ENCODE measurements at regions not wholly inside any gene's neighbourhood (a gene's known extent, or its start where the extent isn't known, plus 50 kb on each side); places are given as distances from the start of the nearest gene placed in this dataset.
"Not testable (repeated sequence)": the region's sequence is repeated elsewhere in the genome, so short reads cannot be mapped to it uniquely, and the experiment has no call there.

GRCh38 chr5:71905834-71906711, 187.0 kb downstream of the CARTPT start:
- no peak for DNase-seq (ENCODE audit: low read depth, low spot score)

GRCh38 chr5:71907001-71907588, 188.0 kb downstream of the CARTPT start:
- no peak for DNase-seq (ENCODE audit: low read depth, low spot score)

GRCh38 chr5:71907608-71908145, 188.6 kb downstream of the CARTPT start:
- DNase-seq (ENCODE audit: low read depth, low spot score) = no peak

GRCh38 chr5:71910741-71911140, 191.7 kb downstream of the CARTPT start:
- DNase-seq (ENCODE audit: low read depth, low spot score) = no peak

DNA sequence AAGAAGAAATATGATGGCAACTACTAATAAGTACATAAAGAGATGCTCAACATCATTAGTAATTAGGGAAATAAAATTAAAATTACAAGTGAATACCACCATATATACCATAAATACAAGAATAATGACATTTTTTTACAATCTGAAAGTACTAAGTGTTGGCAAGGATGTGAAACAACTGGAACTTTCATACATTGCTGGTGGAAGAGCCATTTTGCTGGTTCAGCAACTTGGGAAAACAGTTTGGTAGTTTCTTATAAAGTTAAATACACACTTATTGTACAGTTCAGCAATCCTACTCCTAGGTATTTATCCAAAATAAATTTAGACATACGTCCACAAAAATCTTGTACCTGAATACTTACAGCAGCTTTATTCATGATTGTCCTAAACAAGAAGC, 192.9 kb downstream of the CARTPT start:
- no peak for DNase-seq (ENCODE audit: low read depth, low spot score)

GRCh38 chr5:71914281-71914680, 193.0 kb upstream of the MAP1B start:
- DNase-seq (ENCODE audit: low read depth, low spot score) = no peak

GRCh38 chr5:71922584-71923106, 184.6 kb upstream of the MAP1B start:
- peak; percentile 72 for DNase-seq (ENCODE audit: low read depth, low spot score)

GRCh38 chr5:71923755-71924154, 183.5 kb upstream of the MAP1B start:
- no peak for DNase-seq (ENCODE audit: low read depth, low spot score)

DNA sequence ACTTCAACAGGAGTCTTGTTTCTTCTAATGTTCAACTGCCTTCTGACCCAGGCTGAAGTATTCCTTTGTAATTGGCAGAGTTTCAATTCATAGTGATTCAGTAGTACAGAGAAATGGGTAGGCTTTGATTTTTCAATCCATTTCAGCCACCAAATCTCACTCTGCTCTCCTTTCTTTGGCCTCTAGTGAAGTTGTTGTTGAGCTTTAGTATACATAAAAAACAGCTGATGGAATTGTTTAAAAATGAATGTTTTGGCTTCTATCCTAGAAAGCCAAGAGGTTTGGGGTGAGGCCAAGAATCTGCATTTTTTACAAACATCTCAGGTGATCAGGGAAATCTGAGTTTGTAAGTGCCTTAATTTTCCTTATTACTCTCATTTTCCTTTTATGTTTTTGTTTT, 182.9 kb upstream of the MAP1B start:
- no peak for DNase-seq (ENCODE audit: low read depth, low spot score)

DNA sequence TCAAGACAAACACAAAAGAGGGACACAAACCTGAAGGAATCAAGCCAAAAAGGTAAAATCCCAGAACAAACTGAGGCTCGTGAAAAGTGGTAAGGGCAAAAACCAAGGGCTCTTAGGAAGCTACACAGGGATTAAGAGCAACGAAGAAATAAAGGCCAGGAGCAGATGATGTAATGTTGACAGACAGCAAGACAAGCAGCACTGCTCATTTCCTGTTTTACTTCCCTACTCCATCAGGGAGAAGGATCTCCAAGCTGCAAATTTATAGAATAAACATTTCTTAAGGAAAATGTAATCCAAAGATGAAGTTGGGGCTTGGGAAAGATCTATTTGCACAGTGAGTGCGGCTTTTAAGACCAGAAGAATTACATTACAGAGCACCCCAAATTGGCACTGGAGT, 182.3 kb upstream of the MAP1B start:
- peak; percentile 26 for DNase-seq (ENCODE audit: low read depth, low spot score)

DNA sequence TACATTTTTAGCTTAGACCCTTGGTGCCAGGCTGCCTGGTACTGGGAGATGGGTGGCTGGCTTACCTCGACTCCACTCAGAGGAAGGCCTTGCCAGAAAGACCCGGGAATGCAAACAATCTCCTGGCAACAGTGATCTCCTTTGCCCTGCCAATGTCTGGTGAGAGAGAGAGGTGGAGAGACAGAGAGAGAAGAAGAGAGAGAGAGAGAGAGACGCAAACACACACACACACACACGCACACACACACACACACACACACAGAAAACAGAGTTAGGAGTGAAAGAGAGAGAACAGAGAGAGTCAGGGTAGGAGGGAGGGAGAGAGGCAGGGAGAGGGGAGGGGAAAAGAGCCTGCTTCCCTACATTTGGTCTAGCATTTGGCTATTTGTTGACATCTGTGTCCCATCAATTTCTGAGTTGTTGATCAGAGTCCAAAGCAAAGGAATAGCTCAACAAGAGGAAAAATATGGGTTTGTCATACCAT, 181.6 kb upstream of the MAP1B start:
- no peak for DNase-seq (ENCODE audit: low read depth, low spot score)

DNA sequence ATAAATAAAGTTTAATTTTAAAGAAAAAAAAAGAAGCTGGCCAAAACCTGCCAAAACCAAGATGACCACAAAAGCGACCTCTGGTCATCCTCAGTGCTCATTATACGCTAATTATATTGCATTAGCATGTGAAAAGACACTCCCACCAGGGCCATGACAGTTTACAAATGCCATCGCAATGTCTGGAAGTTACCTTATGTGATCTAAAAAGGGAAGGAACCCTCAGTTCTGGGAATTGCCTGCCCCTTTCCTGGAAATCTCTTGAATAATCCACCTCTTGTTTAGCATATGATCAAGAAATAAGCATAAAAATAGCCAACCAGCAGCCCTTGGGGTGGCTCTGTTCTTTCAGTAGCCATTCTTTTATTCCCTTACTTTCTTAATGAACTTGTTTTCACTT, 178.3 kb upstream of the MAP1B start:
- no peak for DNase-seq (ENCODE audit: low read depth, low spot score)

GRCh38 chr5:71930554-71930953, 176.7 kb upstream of the MAP1B start:
- DNase-seq (ENCODE audit: low read depth, low spot score) = not testable (repeated sequence)

DNA sequence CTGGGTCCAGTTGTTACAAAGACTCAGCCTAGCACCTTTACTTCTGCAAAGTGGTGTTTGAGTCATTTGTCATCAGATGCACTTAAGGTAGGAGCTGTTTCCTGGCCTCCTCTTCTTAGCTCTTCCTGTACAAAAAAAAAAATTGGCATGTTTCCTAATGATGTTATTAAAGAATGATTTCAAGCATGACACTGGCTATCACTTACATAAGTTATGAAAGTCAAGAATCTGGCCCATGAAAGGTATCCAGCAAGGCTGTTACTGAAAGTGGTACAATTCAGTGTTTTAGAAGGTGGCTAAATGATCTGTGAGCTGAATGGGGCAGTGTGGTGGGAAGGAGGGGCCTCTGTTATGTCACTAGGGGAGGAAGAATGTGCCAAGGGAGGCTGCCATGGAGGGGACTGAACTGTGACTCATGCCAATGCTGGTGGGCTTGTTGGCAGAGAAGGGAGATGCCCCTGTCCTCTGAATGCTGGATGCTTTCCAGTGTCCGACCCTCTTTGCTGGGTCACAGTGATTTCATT, 175.1 kb upstream of the MAP1B start:
- DNase-seq (ENCODE audit: low read depth, low spot score) = no peak

DNA sequence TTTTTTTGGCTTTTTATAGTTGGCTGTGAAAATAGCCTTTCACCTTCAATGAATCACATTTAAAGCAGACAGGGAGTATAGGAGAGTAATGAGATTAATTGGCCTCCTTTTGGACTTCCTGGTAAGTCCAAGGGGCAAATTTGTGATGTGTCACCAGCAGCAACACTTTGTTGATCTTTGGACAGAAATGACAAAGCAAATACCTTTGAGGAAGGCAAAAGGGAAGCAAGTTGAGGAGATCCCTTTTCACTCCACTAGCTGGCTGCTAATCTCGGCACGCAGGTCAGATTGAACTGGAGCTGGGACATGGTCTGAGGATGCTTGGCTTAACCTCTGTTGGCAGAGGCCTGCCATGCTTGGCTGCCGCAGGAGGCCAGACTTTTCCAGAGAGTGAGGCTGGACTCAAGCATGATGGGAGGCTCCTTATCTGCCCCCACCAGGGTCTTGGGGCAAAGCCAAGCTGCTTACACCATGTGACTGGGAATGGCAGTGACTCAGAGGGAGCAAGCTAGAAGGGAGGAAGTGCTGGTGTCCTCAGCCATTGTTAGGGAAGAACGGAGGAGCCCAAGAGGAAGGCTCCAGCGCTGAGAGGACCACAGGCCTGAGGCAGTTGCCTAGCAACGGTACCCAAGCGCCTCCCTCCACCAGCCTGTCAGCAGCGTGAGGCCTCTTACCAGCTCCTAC, 174.5 kb upstream of the MAP1B start:
- DNase-seq (ENCODE audit: low read depth, low spot score) = peak; percentile 90

GRCh38 chr5:71934322-71934721, 173.0 kb upstream of the MAP1B start:
- DNase-seq (ENCODE audit: low read depth, low spot score) = no peak

GRCh38 chr5:71937921-71938698, 169.2 kb upstream of the MAP1B start:
- DNase-seq (ENCODE audit: low read depth, low spot score) = no peak

DNA sequence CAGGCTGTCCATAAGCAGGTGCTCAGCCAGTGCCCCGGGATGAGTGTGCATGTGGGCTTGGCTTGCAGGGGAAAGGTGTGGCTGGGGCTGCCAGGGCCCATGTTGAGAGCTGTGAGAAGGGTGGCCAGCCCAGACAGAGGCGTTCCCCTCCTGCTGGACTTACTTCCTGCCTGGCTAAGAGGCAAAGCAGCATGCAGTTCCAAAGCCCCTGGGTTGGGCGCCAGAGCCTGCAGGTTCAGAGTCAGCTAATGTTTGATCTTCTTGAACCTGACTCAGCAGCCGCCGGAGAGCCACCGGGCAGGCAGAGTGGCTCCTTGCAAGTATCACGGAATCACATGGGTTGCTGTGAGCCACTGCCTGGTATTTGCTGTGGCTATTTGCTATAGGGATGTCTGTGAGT, 168.4 kb upstream of the MAP1B start:
- no peak for DNase-seq (ENCODE audit: low read depth, low spot score)

GRCh38 chr5:71939452-71940230, 167.6 kb upstream of the MAP1B start:
- no peak for DNase-seq (ENCODE audit: low read depth, low spot score)

- no peak for DNase-seq (ENCODE audit: low read depth, low spot score)
These were observed 163.4 kb upstream of the MAP1B start for GRCh38 chr5:71943874-71944273.
